Ovary (tissue), 3 donors: ENCODE measurements at regions not wholly inside any gene's neighbourhood (a gene's known extent, or its start where the extent isn't known, plus 50 kb on each side); places are given as distances from the start of the nearest gene placed in this dataset.

ENCODE experiments used
- CTCF ChIP-seq, 3 donors: fragments of 450-650 bp in 2 of 3; fragments of 200-600 bp in 1 of 3; IDR thresholded peaks; one replicate each; pipeline versions ENCODE4 v1.5.1 to v1.8.0; 2016 to 2022; ENCODE audit warnings: antibody characterized with exemption in 3 of 3, mild to moderate bottlenecking in 1 of 3
- POLR2A ChIP-seq: fragments of 450-650 bp; IDR thresholded peaks from one replicate; pipeline ENCODE4 v1.6.1; 2017; ENCODE audit warnings: antibody characterized with exemption, mild to moderate bottlenecking, moderate library complexity
- donor health status: DM: no; HTN: no; CAD: no.

GRCh38 chr6:138038142-138038870 is 68.9 kb downstream of the PERP start:
- TF ChIP-seq CTCF (IDR thresholded peaks at IDR 0.05): no peak
- no peak for TF ChIP-seq POLR2A
